NT2/D1 (cell line): ENCODE measurements at regions not wholly inside any gene's neighbourhood (a gene's known extent, or its start where the extent isn't known, plus 50 kb on each side); places are given as distances from the start of the nearest gene placed in this dataset.

Experiments used
- DNase-seq: peaks from one replicate; pipeline ENCODE4 v3.0.0-alpha.2; 2011; ENCODE audit warnings: low read depth, low spot score
- H3K27me3 ChIP-seq: 2 replicates; pipeline ENCODE4 v1.6.0; 2011; ENCODE audit warnings: mild to moderate bottlenecking; ENCODE audit not compliant: insufficient read length, insufficient read depth
- H3K36me3 ChIP-seq: 2 replicates; pipeline ENCODE4 v1.6.1; 2011; ENCODE audit warnings: mild to moderate bottlenecking, low read length, mixed read lengths; ENCODE audit not compliant: insufficient read depth, insufficient read length
- H3K4me1 ChIP-seq: 2 replicates; pipeline ENCODE4 v1.5.1; 2011; ENCODE audit not compliant: insufficient read depth, insufficient read length
- H3K4me3 ChIP-seq: 2 replicates; pipeline ENCODE4 v1.5.1; 2011; ENCODE audit warnings: low read depth; ENCODE audit not compliant: insufficient read length
- H3K9ac ChIP-seq: 2 replicates; pipeline ENCODE4 v1.6.0; 2011; ENCODE audit warnings: low read depth; ENCODE audit not compliant: insufficient read length
- H3K9me3 ChIP-seq: 2 replicates; pipeline ENCODE4 v1.5.1; 2011; ENCODE audit warnings: mild to moderate bottlenecking, low read length; ENCODE audit not compliant: insufficient read depth
- SUZ12 ChIP-seq: IDR thresholded peaks from 2 replicates; pipeline ENCODE4 v1.6.1; 2011; ENCODE audit not compliant: insufficient read length, insufficient read depth; ENCODE audit errors: extremely low read depth
- YY1 ChIP-seq: IDR thresholded peaks from 2 replicates; pipeline ENCODE4 v1.6.1; 2011; ENCODE audit not compliant: insufficient read length, insufficient read depth
- ZNF274 ChIP-seq: IDR thresholded peaks from 2 replicates; pipeline ENCODE4 v1.6.1; 2011; ENCODE audit warnings: mild to moderate bottlenecking, low read depth, low read length

GRCh38 chr4:132710971-132711370 lies 438.1 kb upstream of the PCDH10 start:
- H3K9me3 ChIP-seq, result no peaks in the 10 kb centered on the region
- TF ChIP-seq SUZ12 (no peak), ZNF274 (no peak), YY1 (no peak)
- no peaks in the 10 kb centered on the region for H3K4me1 ChIP-seq
- no peak for DNase-seq
- H3K27me3 ChIP-seq, result no peaks in the 10 kb centered on the region
- no peaks in the 10 kb centered on the region for H3K36me3 ChIP-seq
- H3K4me3 ChIP-seq, result no peak overlapping the region
- H3K9ac ChIP-seq, result no peak overlapping the region

GRCh38 chr4:132737344-132737743 lies 411.8 kb upstream of the PCDH10 start:
- Histone ChIP-seq H3K36me3 (no peaks in the 10 kb centered on the region), H3K9me3 (no peaks in the 10 kb centered on the region; the same call in 1 of the 2 replicates), H3K27me3 (no peaks in the 10 kb centered on the region), H3K9ac (no peak overlapping the region), H3K4me3 (no peak overlapping the region), H3K4me1 (no peaks in the 10 kb centered on the region)
- TF ChIP-seq SUZ12 (no peak), ZNF274 (no peak)
- no peak for DNase-seq

- H3K4me3 ChIP-seq, result no peak overlapping the region
These were observed 389.8 kb upstream of the PCDH10 start for GRCh38 chr4:132759199-132759780.

DNA sequence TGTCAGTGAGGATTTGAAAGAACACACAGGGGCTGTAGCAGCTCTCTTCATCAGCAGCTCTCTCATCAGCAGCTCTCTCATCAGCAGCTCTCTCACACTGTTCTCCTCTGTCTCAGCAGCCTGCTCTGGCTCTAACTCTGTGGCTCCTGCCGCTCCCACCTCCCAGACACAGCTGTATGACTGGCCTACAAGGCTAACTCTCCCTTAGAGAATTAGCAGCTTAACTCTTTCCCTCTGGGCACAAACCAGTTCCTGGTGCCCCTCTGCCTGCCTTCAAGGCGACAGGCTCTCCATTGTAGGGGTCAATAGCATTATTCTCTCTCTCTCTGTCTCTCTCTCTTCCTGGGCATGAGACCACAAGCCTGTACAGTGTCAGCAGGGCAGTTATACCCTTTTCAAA lies 385.6 kb upstream of the PCDH10 start:
- no peaks in the 10 kb centered on the region for H3K9me3 ChIP-seq
- H3K27me3 ChIP-seq, result no peaks in the 10 kb centered on the region
- H3K36me3 ChIP-seq, result no peaks in the 10 kb centered on the region
- H3K4me1 ChIP-seq, result no peaks in the 10 kb centered on the region
- no peak for DNase-seq
- no peak overlapping the region for H3K9ac ChIP-seq
- no peak overlapping the region for H3K4me3 ChIP-seq
- TF ChIP-seq YY1, result no peak
- TF ChIP-seq SUZ12, result no peak
- no peak for TF ChIP-seq ZNF274

More at GRCh38 chr4:132759199-132759780, 389.8 kb upstream of the PCDH10 start:
- Histone ChIP-seq H3K36me3 (no peaks in the 10 kb centered on the region), H3K27me3 (no peaks in the 10 kb centered on the region), H3K9me3 (no peaks in the 10 kb centered on the region), H3K4me1 (no peaks in the 10 kb centered on the region), H3K9ac (no peak overlapping the region)
- no peak for DNase-seq
- TF ChIP-seq ZNF274, result no peak
- TF ChIP-seq YY1, result no peak
- no peak for TF ChIP-seq SUZ12

DNA sequence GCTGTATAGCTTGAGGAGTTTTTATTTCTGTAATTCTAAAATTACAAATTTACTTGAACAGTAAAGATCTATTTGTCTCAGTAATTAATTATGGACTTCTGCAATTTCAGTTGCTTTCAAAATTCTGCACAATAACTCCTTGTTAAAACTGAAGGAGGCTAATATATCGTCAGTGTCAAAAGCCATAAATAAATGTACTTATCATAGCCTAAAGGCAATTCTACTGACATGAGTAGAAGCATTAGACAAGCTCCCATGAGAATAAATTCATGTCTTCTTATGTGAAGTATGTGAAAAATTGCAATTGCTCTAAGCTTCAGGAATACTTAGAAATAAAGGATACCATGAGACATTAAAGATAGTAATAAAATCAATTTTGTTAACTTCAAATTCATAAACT lies 381.2 kb upstream of the PCDH10 start:
- no peak for TF ChIP-seq YY1
- no peak for TF ChIP-seq SUZ12
- no peak for TF ChIP-seq ZNF274

GRCh38 chr4:132770776-132771175 lies 378.3 kb upstream of the PCDH10 start:
- Histone ChIP-seq H3K4me1 (no peaks in the 10 kb centered on the region), H3K9me3 (no peaks in the 10 kb centered on the region), H3K36me3 (no peaks in the 10 kb centered on the region), H3K27me3 (no peaks in the 10 kb centered on the region), H3K4me3 (no peak overlapping the region), H3K9ac (no peak overlapping the region)
- DNase-seq, result no peak
- TF ChIP-seq SUZ12 (no peak), ZNF274 (no peak), YY1 (no peak)

More for the DNA sequence above, 381.2 kb upstream of the PCDH10 start:
- no peaks in the 10 kb centered on the region for H3K36me3 ChIP-seq
- no peak overlapping the region for H3K4me3 ChIP-seq
- no peaks in the 10 kb centered on the region for H3K9me3 ChIP-seq
- no peaks in the 10 kb centered on the region for H3K4me1 ChIP-seq
- H3K27me3 ChIP-seq, result no peaks in the 10 kb centered on the region
- DNase-seq, result no peak
- no peak overlapping the region for H3K9ac ChIP-seq

- Histone ChIP-seq H3K4me1 (no peaks in the 10 kb centered on the region), H3K9me3 (no peaks in the 10 kb centered on the region), H3K4me3 (no peak overlapping the region), H3K9ac (no peak overlapping the region), H3K36me3 (no peaks in the 10 kb centered on the region), H3K27me3 (no peaks in the 10 kb centered on the region)
- TF ChIP-seq SUZ12 (no peak), YY1 (no peak), ZNF274 (no peak)
- no peak for DNase-seq
These were observed 356.8 kb upstream of the PCDH10 start for GRCh38 chr4:132792310-132792709.

GRCh38 chr4:132797856-132798255 lies 351.2 kb upstream of the PCDH10 start:
- Histone ChIP-seq H3K27me3 (no peaks in the 10 kb centered on the region), H3K4me1 (no peaks in the 10 kb centered on the region), H3K9me3 (no peaks in the 10 kb centered on the region), H3K4me3 (no peak overlapping the region), H3K36me3 (no peaks in the 10 kb centered on the region), H3K9ac (no peak overlapping the region)
- DNase-seq, result no peak
- TF ChIP-seq YY1 (no peak), ZNF274 (no peak), SUZ12 (no peak)
